Choroid plexus epithelial cell (primary cell): ENCODE measurements at regions not wholly inside any gene's neighbourhood (a gene's known extent, or its start where the extent isn't known, plus 50 kb on each side); places are given as distances from the start of the nearest gene placed in this dataset.
"Not testable (repeated sequence)": the region's sequence is repeated elsewhere in the genome, so short reads cannot be mapped to it uniquely, and the experiment has no call there.

Source experiments
- DNase-seq: peaks from one replicate; pipeline ENCODE4 v3.0.0-alpha.2; 2010; ENCODE audit warnings: low read depth
- H3K4me3 ChIP-seq: 2 replicates; pipeline ENCODE4 v1.5.1; 2011; ENCODE audit warnings: low read depth, mild to moderate bottlenecking, control low read depth, low read length, moderate library complexity
- TF ChIP-seq, protein P1 (sequence below): conservative IDR thresholded peaks from 2 replicates; pipeline ENCODE4 v1.5.1; 2011; ENCODE audit warnings: low read depth, mild to moderate bottlenecking, control low read depth, inconsistent platforms, low read length, moderate library complexity

DNA sequence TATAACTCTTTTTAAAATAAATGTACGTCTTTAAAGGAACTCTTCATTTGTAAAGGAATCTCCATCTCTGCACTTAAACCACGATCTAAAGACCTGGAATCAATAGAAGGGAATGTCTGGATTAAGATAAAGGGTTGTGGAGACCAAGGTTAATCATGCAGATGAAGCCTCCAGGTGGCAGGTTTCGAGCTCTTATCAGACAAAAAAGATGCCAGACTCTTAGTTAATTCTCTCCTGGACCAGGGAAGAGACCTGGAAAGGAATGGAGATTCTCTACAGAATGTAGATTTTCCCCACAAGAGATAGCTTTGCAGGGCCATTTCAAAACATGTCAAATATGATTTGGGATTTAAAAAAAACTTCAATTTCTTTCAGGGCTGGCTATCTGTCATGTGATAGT, 71.5 kb upstream of the SSTR4 start:
- no peak overlapping the region for H3K4me3 ChIP-seq
- DNase-seq = no peak
- TF ChIP-seq, protein P1, sequence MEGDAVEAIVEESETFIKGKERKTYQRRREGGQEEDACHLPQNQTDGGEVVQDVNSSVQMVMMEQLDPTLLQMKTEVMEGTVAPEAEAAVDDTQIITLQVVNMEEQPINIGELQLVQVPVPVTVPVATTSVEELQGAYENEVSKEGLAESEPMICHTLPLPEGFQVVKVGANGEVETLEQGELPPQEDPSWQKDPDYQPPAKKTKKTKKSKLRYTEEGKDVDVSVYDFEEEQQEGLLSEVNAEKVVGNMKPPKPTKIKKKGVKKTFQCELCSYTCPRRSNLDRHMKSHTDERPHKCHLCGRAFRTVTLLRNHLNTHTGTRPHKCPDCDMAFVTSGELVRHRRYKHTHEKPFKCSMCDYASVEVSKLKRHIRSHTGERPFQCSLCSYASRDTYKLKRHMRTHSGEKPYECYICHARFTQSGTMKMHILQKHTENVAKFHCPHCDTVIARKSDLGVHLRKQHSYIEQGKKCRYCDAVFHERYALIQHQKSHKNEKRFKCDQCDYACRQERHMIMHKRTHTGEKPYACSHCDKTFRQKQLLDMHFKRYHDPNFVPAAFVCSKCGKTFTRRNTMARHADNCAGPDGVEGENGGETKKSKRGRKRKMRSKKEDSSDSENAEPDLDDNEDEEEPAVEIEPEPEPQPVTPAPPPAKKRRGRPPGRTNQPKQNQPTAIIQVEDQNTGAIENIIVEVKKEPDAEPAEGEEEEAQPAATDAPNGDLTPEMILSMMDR = no peak

DNA sequence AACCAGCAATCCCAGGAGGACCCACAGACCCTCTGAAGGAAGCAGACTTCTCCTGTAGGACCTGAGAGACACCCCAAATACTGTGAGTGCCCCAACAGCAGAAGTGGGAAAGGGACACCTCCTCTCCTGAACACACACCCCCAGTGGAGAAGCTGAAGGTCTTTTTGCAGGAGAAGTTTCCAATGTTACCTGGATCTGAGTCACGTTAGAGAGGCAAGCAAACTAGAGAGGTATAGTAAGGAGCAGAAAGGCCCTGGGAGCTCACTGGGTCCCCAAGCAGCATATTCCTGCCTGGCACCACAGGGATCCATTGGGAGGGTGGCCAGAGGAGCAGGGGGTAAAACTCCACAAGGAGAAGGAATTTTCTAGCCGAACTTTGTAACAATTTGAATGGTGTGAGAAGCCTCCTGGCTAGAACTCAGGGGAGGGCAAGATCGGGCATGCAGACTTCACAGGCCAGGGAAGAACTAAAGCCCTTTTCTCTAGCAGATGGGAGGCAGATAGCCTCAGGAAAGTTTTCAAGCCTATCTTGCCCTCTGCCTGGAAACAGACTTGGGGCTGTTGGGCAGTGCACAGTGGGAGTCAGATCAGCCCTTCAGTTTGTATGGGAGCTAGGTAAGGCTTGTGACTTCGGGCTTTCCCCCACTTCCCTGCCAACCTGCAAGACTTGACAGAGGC, 68.2 kb upstream of the SSTR4 start:
- TF ChIP-seq, protein P1 = no peak
- no peak for DNase-seq
- no peak overlapping the region for H3K4me3 ChIP-seq

DNA sequence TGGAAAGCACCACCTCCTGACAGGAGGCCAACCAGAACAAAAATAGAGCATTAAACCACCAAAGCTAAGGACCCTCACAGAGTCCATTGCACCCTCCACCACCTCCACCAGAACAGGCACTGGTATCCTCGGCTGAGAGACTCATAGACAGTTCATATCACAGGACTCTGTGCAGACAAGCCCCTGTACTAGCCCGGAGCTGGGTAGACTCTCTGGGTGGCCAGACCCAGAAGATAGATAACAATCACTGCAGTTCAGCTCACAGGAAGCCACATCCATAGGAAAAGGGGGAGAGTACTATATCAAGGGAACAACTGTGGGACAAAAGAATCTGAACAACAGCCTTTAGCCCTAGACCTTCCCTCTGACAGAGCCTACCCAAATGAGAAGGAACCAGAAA, 67.4 kb upstream of the SSTR4 start:
- not testable (repeated sequence) for DNase-seq, H3K4me3 ChIP-seq

DNA sequence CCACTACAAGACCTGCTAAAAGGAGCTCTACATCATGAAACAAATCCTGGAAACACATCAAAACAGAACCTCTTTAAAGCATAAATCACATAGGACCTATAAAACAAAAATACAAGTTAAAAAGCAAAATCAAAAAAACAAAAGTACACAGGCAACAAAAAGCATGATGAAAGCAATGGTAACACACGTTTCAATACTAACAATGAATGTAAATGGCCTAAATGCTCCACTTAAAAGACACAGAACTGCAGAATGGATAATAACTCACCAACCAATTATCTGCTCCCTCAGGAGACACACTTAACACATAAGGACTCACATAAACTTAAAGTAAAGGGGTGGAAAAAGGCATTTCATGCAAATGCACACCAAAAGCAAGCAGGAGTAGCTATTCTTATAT, 66.1 kb upstream of the SSTR4 start:
- not testable (repeated sequence) for DNase-seq

DNA sequence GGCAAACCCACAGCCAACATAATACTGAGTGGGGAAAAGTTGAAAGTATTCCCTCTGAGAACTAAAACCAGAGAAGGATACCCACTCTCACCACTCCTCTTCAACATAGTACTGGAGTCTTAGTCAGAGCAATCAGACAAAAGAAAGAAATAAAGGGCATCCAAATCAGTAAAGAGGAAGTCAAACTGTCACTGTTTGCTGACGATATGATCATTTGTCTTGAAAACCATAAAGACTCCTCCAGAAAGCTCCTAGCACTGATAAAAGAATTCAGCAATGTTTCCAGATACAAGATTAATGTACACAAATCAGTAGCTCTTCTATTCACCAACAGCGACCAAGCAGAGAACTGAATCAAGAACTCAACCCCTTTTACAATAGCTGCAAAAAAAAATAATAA, 64.0 kb upstream of the SSTR4 start:
- DNase-seq, H3K4me3 ChIP-seq: not testable (repeated sequence)

More for the DNA sequence above, 66.1 kb upstream of the SSTR4 start:
- not testable (repeated sequence) for H3K4me3 ChIP-seq

DNA sequence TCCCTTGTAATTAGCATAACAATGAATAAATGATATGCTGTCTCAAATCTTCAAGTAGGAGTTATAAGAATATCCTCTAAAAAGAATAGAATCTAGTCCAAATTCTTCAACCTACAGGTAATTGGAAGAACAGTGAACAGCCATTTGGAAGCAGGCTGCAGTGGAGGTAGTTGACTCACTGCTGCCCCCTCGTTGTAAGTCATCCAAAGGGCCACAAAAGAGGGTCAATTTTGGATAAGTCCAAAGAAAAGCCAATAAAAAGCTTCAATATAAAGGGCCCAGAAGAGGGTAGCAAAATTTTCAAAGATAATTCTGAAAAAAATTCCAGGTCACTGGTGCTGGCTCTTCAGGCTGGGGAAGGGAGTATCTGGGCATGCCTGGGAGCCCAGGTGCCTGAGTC, 60.8 kb upstream of the SSTR4 start:
- H3K4me3 ChIP-seq = no peak overlapping the region
- TF ChIP-seq, protein P1 = peak; percentile 83
- peak; percentile 71 for DNase-seq

DNA sequence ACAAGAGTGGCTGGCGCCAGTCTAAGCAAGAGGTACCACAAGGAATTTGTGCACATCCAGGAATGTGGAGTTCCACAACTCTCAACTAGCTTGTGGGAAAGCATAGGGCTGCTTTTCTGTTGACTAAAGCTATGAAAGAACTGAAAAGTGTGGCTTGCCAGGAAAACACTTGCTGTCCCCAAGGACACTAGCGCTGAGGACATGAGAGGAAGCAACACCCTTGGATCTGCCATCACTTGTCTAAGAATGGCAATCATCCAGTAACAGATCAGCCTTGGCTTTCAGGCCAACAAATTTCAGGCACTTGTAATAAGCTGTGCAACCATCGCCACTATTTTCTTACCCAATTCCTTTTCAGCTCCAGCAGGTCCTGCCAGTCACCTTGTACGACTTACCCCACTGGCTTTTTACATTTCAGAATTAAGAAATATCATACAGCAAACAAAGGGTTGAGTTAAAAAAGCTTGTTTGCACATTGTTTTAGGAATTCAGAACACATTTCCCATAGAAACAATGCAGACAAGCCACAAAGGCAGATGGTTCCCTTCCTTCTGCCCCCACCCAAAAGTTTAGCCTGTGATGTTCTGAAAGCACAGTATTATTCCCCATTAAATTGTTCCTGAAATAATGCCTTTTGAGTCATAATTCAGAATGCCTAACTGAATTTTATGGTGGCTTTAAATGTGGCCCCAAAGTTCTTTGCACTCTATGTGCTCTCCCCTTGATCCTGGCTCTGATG, 57.9 kb upstream of the SSTR4 start:
- H3K4me3 ChIP-seq = no peak overlapping the region
- TF ChIP-seq, protein P1 = no peak
- DNase-seq = no peak

DNA sequence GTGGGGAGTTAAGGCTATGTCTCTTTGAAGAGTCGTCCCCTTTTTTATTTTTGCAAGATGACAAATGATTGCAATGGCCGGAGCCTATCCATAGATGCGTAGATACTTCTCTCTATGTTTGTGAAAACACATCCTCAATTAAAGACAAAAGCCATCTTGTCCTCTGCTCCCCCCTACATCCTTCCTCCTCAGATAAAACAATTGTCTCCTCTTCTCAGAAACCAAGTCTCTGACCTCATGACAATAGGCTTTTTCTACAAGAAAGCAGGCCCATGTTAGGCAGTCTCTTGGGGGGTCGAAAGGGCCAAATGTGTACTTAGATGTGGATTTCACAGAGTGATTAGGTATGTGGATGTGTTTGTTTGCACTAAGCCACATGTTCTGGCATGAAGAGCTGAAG, 51.1 kb upstream of the SSTR4 start:
- no peak overlapping the region for H3K4me3 ChIP-seq
- TF ChIP-seq, protein P1 = no peak
- DNase-seq = no peak
